Neural progenitor cell (in vitro differentiated cells): ENCODE measurements at regions not wholly inside any gene's neighbourhood (a gene's known extent, or its start where the extent isn't known, plus 50 kb on each side); places are given as distances from the start of the nearest gene placed in this dataset.

Source experiments
- CTCF ChIP-seq: fragments of 200-600 bp; sonication (generic); IDR thresholded peaks from 2 replicates; pipeline ENCODE4 v1.5.1; 2017; ENCODE audit warnings: antibody characterized with exemption, mild to moderate bottlenecking
- EZH2phosphoT487 ChIP-seq: fragments of 200-600 bp; sonication (generic); IDR thresholded peaks from 2 replicates; pipeline ENCODE4 v1.6.1; 2017; ENCODE audit warnings: antibody characterized with exemption

- TF ChIP-seq CTCF, result no peak
- TF ChIP-seq EZH2phosphoT487, result no peak
Observed at GRCh38 chr5:92613546-92613945, 967.5 kb downstream of the NR2F1-AS1 start.
